Type B pancreatic cell (in vitro differentiated cells): ENCODE measurements at regions not wholly inside any gene's neighbourhood (a gene's known extent, or its start where the extent isn't known, plus 50 kb on each side); places are given as distances from the start of the nearest gene placed in this dataset.

ENCODE experiments used
- DNase-seq: peaks from one replicate; pipeline ENCODE4 v3.0.0; 2021; ENCODE audit warnings: mixed read lengths; ENCODE audit not compliant: unreplicated experiment; ENCODE audit errors: extremely low spot score
- H3K27ac Mint-ChIP-seq: 2 replicates; pipeline ENCODE4 v1.8.0; 2021; ENCODE audit warnings: mild to moderate bottlenecking, mixed read lengths
- H3K27me3 Mint-ChIP-seq: 2 replicates; pipeline ENCODE4 v1.8.0; 2021; ENCODE audit warnings: mixed read lengths
- H3K36me3 Mint-ChIP-seq: 2 replicates; pipeline ENCODE4 v1.8.0; 2021; ENCODE audit warnings: mixed read lengths
- H3K4me1 Mint-ChIP-seq: one replicate; pipeline ENCODE4 v1.8.0; 2021; ENCODE audit warnings: mixed read lengths; ENCODE audit not compliant: unreplicated experiment
- H3K4me3 Mint-ChIP-seq: 2 replicates; pipeline ENCODE4 v1.8.0; 2021; ENCODE audit warnings: mild to moderate bottlenecking, mixed read lengths
- H3K9me3 Mint-ChIP-seq: 2 replicates; pipeline ENCODE4 v1.8.0; 2021; ENCODE audit warnings: mixed read lengths
- TF ChIP-seq, protein P1 (sequence below): fragments of 200-600 bp; sonication (generic); conservative IDR thresholded peaks from 2 replicates; pipeline ENCODE4 v1.5.0; 2021; ENCODE audit warnings: antibody characterized with exemption, mild to moderate bottlenecking

DNA sequence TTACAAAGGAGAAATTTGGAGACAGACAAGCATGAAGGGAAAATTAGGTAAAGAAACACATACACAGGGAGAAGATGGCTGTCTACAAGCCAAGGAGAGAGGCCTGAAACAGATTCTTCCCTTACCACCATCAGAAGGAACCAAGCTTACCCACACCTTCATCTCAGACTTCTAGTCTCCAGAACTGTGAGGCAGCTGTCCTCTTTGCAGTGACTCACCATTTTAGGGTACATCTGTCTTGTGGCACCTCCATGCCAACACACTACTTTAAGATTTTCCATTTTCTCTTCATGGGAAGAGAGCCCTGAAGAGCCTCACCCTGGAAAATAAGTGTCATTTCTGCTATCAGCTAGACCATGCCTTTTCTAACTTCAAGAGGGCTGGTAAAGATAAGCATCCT lies 369.3 kb downstream of the FRK start:
- H3K9me3 Mint-ChIP-seq = no peaks in the 10 kb centered on the region
- no peaks in the 10 kb centered on the region for H3K4me1 Mint-ChIP-seq
- TF ChIP-seq, protein P1, sequence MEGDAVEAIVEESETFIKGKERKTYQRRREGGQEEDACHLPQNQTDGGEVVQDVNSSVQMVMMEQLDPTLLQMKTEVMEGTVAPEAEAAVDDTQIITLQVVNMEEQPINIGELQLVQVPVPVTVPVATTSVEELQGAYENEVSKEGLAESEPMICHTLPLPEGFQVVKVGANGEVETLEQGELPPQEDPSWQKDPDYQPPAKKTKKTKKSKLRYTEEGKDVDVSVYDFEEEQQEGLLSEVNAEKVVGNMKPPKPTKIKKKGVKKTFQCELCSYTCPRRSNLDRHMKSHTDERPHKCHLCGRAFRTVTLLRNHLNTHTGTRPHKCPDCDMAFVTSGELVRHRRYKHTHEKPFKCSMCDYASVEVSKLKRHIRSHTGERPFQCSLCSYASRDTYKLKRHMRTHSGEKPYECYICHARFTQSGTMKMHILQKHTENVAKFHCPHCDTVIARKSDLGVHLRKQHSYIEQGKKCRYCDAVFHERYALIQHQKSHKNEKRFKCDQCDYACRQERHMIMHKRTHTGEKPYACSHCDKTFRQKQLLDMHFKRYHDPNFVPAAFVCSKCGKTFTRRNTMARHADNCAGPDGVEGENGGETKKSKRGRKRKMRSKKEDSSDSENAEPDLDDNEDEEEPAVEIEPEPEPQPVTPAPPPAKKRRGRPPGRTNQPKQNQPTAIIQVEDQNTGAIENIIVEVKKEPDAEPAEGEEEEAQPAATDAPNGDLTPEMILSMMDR = no peak
- no peaks in the 10 kb centered on the region for H3K27me3 Mint-ChIP-seq
- no peak for DNase-seq
- no peaks in the 10 kb centered on the region for H3K36me3 Mint-ChIP-seq
- no peak overlapping the region for H3K27ac Mint-ChIP-seq
- no peak overlapping the region for H3K4me3 Mint-ChIP-seq

DNA sequence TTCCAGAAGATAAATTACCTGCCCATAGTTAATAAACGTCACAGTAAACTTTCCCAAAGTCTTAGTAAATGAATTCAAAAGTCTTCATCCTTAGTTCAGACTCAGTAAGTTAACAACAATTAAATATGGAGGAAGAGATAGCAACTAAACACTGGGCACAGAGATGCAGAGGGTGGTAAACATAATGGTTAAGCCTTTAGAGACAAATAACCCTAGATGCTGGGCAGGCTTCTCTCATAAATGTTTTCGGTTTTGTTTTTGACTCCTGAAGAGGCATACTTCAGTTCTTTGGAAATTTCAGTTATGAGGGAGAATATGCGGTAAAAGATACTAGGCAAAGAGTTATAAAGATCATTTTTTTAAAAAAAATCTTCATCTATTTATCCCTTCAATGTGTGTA lies 369.8 kb downstream of the FRK start:
- Mint-ChIP-seq H3K27ac (no peak overlapping the region), H3K4me1 (no peaks in the 10 kb centered on the region), H3K4me3 (no peak overlapping the region), H3K36me3 (no peaks in the 10 kb centered on the region), H3K9me3 (no peaks in the 10 kb centered on the region), H3K27me3 (no peaks in the 10 kb centered on the region)
- no peak for DNase-seq
- TF ChIP-seq, protein P1 = no peak

DNA sequence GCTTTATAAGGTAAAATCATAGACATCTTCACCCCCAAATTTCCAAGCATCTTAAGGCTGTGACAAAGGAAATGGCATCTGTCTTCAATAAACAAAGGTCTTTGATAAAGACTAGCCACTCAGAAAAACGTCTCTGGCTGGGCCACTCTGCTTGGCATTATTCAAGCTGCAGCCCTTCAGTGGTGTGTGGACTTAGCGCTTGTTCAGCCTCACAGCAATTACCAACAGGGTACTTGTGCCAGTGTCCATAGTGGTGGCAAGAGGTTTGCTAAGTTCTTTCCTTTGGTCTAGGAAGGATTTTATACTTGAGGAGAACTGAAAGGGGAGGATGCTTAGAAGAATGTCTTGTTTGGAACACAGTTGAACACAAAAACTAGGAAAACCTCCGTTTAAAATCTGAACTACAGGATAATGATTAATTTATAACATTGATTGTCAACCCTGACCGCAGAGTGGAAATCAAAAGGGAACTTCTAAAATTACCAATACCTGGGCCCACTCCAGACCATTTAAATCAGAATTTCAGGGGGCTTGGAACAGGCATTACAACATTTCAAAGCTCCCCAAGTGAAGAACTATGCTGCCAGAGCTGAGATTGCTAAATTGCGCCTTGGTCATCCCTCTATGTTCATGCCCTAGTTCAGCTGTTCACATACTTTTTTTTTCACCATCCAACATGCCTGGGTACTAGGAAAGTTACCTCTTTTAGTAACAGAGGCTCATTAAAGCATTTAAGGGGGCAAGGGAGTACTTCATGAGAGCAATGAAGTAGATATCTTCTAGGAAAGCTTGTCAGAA lies 378.5 kb downstream of the FRK start:
- TF ChIP-seq, protein P1 = no peak
- H3K4me3 Mint-ChIP-seq = no peak overlapping the region
- H3K27me3 Mint-ChIP-seq = peaks cover 3% of the 10 kb centered on the region
- H3K36me3 Mint-ChIP-seq = no peaks in the 10 kb centered on the region
- H3K4me1 Mint-ChIP-seq = peaks cover 2% of the 10 kb centered on the region
- no peaks in the 10 kb centered on the region for H3K9me3 Mint-ChIP-seq
- H3K27ac Mint-ChIP-seq = no peak overlapping the region
- DNase-seq = no peak

DNA sequence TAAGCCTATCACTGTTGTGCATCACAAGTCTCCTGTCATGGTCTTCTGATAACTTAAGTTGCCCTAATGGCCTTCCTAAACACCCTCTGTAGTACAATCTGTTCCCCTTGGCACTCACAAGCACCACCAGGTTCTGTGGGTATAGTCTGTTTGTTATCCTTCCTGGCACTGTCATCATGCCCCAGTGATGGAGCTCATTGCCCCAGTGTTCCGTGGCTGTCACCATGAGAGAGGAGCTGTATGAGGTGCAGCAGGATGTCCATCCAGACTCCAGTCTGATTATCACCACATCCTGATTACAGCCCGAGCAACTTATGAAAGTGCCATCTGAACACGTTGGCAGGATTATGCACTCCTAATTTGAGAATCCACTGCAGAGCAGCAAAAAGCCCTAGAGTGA lies 380.1 kb downstream of the FRK start:
- Mint-ChIP-seq H3K4me3 (no peak overlapping the region), H3K4me1 (peaks cover 8% of the 10 kb centered on the region), H3K27me3 (peaks cover 3% of the 10 kb centered on the region), H3K36me3 (no peaks in the 10 kb centered on the region), H3K9me3 (no peaks in the 10 kb centered on the region), H3K27ac (no peak overlapping the region)
- TF ChIP-seq, protein P1 = no peak
- DNase-seq = no peak

DNA sequence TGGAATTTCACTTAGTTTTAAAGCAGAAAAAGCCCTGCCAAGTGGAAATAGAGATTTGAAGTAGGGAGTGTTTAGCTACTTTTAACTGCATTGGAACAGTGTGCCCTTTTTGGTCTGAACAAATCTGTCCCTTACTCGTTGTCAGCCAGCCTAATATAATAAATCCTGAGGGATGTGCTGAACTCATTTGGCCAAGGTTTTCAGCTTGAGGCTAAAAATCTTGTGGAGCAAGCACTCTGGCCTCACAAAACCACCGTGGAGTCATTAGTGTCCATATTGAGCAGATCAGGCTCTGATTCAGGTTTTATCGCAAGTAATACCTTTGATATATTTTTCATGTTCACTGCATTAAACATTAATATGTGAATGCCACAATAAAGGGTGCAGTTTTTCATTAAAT lies 383.5 kb downstream of the FRK start:
- peaks cover 3% of the 10 kb centered on the region for H3K27me3 Mint-ChIP-seq
- H3K4me3 Mint-ChIP-seq = no peak overlapping the region
- TF ChIP-seq, protein P1 = no peak
- DNase-seq = no peak
- peaks cover 8% of the 10 kb centered on the region for H3K4me1 Mint-ChIP-seq
- H3K27ac Mint-ChIP-seq = no peak overlapping the region
- H3K9me3 Mint-ChIP-seq = no peaks in the 10 kb centered on the region
- H3K36me3 Mint-ChIP-seq = no peaks in the 10 kb centered on the region
